HEK293T (cell line): ENCODE measurements at regions not wholly inside any gene's neighbourhood (a gene's known extent, or its start where the extent isn't known, plus 50 kb on each side); places are given as distances from the start of the nearest gene placed in this dataset.

ENCODE experiments used
- CTCF ChIA-PET: fragments of 350-600 bp; formaldehyde crosslinking; extraction: SDS; loops from one replicate; lab custom pipeline; 2021; ENCODE audit warnings: antibody characterized with exemption, inconsistent platforms; lab: Yijun Ruan, JAX
- POLR2A ChIA-PET: fragments of 350-600 bp; formaldehyde crosslinking; extraction: SDS; loops from one replicate; lab custom pipeline; 2020; ENCODE audit warnings: antibody characterized with exemption, inconsistent platforms; lab: Yijun Ruan, JAX
- DNase-seq: peaks from one replicate; pipeline ENCODE4 v3.0.0; 2012; ENCODE audit warnings: mixed read lengths; ENCODE audit errors: extremely low spot score
- ARNT ChIP-seq: fragments of 450-650 bp; IDR thresholded peaks from 2 replicates; pipeline ENCODE4 v1.6.1; 2017; ENCODE audit warnings: mild to moderate bottlenecking
- BHLHE40 ChIP-seq: fragments of 450-650 bp; IDR thresholded peaks from 2 replicates; pipeline ENCODE4 v1.6.1; 2016; ENCODE audit warnings: mild to moderate bottlenecking, moderate library complexity, borderline replicate concordance
- CTBP1 ChIP-seq: fragments of 450-650 bp; IDR thresholded peaks from 2 replicates; pipeline ENCODE4 v1.6.1; 2016; ENCODE audit warnings: borderline replicate concordance
- ELF4 ChIP-seq: fragments of 450-650 bp; IDR thresholded peaks from 2 replicates; pipeline ENCODE4 v1.6.1; 2017; ENCODE audit warnings: antibody characterized with exemption
- FOXA1 ChIP-seq: fragments of 450-650 bp; IDR thresholded peaks from 2 replicates; pipeline ENCODE4 v1.6.1; 2016; ENCODE audit warnings: mild to moderate bottlenecking
- FOXK2 ChIP-seq: fragments of 450-650 bp; IDR thresholded peaks from 2 replicates; pipeline ENCODE4 v1.6.1; 2016; ENCODE audit warnings: mild to moderate bottlenecking
- FOXM1 ChIP-seq: fragments of 450-650 bp; IDR thresholded peaks from 2 replicates; pipeline ENCODE4 v1.6.1; 2017; ENCODE audit warnings: mild to moderate bottlenecking, borderline replicate concordance
- HDGF ChIP-seq: fragments of 450-650 bp; IDR thresholded peaks from 2 replicates; pipeline ENCODE4 v1.6.1; 2017; ENCODE audit warnings: antibody characterized with exemption, borderline replicate concordance
- L3MBTL2 ChIP-seq: fragments of 450-650 bp; conservative IDR thresholded peaks from 2 replicates; pipeline ENCODE4 v1.6.1; 2016; ENCODE audit warnings: mild to moderate bottlenecking
- LEF1 ChIP-seq: fragments of 450-650 bp; IDR thresholded peaks from 2 replicates; pipeline ENCODE4 v1.6.1; 2017; ENCODE audit warnings: mild to moderate bottlenecking, borderline replicate concordance
- NFRKB ChIP-seq: fragments of 450-650 bp; IDR thresholded peaks from 2 replicates; pipeline ENCODE4 v1.6.1; 2016; ENCODE audit warnings: mild to moderate bottlenecking, moderate library complexity
- PKNOX1 ChIP-seq: fragments of 450-650 bp; IDR thresholded peaks from 2 replicates; pipeline ENCODE4 v1.6.1; 2016
- SP1 ChIP-seq: fragments of 450-650 bp; IDR thresholded peaks from 2 replicates; pipeline ENCODE4 v1.6.1; 2017
- SUZ12 ChIP-seq: fragments of 450-650 bp; IDR thresholded peaks from 2 replicates; pipeline ENCODE4 v1.6.1; 2016; ENCODE audit warnings: mild to moderate bottlenecking
- TARDBP ChIP-seq: fragments of 450-650 bp; IDR thresholded peaks from 2 replicates; pipeline ENCODE4 v1.6.1; 2016
- ZNF384 ChIP-seq: fragments of 450-650 bp; IDR thresholded peaks from 2 replicates; pipeline ENCODE4 v1.6.1; 2016

DNA sequence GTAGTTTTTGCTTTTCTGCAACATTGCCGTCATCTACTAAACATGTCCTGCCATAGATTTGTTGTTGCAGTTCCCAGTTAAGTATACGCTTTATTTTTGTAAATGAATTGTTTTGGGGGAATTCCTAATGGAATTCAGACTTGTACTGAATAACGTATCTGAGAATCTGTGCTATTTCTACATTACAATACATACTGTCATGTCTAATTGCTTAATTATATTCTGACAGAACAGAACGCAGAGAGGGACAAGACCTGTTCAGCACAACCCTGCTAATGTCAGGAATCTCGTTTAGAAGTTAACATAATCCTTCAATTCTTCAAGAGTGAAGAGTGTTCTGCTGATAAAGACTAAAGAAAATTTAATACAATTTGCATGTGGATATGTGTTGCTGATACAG, 861.1 kb upstream of the KLHL1 start:
- no peak for DNase-seq
- TF ChIP-seq FOXA1, result no peak
- no peak for TF ChIP-seq ZNF384
- ChIA-PET CTCF (interaction anchor here (0.7 kb wide), 1 partner anchor 295 kb away, joined by 7 read pairs; no protein-coding TSS in a partner anchor), POLR2A (no interaction called here)

- no peak for DNase-seq
- no peak for TF ChIP-seq FOXK2
- no peak for TF ChIP-seq TARDBP
- TF ChIP-seq FOXM1, result no peak
- TF ChIP-seq ZNF384, result no peak
- no peak for TF ChIP-seq PKNOX1
- no peak for TF ChIP-seq BHLHE40
- TF ChIP-seq ARNT, result no peak
- no peak for TF ChIP-seq FOXA1
- no peak for TF ChIP-seq NFRKB
- no peak for TF ChIP-seq L3MBTL2
- no peak for TF ChIP-seq SP1
- TF ChIP-seq HDGF, result no peak
- ChIA-PET CTCF (no interaction called here), POLR2A (no interaction called here)
Observed at GRCh38 chr13:70967564-70967963, 859.3 kb upstream of the KLHL1 start.

- ChIA-PET POLR2A (no interaction called here), CTCF (interaction anchor here (1.8 kb wide), 1 partner anchor 19 kb away, joined by 4 read pairs; no protein-coding TSS in a partner anchor)
- TF ChIP-seq LEF1, result no peak
- TF ChIP-seq NFRKB, result no peak
- no peak for TF ChIP-seq TARDBP
- TF ChIP-seq L3MBTL2, result no peak
- no peak for TF ChIP-seq ZNF384
- TF ChIP-seq SP1, result no peak
- TF ChIP-seq SUZ12, result no peak
- no peak for TF ChIP-seq ARNT
- TF ChIP-seq CTBP1, result no peak
- TF ChIP-seq BHLHE40, result no peak
- TF ChIP-seq HDGF, result no peak
- no peak for TF ChIP-seq PKNOX1
- TF ChIP-seq ELF4, result no peak
- no peak for TF ChIP-seq FOXM1
- no peak for TF ChIP-seq FOXK2
- TF ChIP-seq FOXA1, result no peak
- DNase-seq, result no peak
Observed at GRCh38 chr13:70964874-70965273, 856.6 kb upstream of the KLHL1 start.

GRCh38 chr13:70964124-70964523, 855.9 kb upstream of the KLHL1 start:
- POLR2A ChIA-PET, result no interaction called here

GRCh38 chr13:70960841-70961443, 852.7 kb upstream of the KLHL1 start:
- DNase-seq, result peak; percentile 22
- TF ChIP-seq LEF1 (no peak), NFRKB (no peak), L3MBTL2 (no peak), PKNOX1 (no peak), SUZ12 (no peak), ARNT (no peak), BHLHE40 (no peak), CTBP1 (no peak), SP1 (no peak), ELF4 (no peak), HDGF (no peak), FOXM1 (no peak)
- CTCF ChIA-PET, result interaction anchor here (0.7 kb wide), 2 partner anchors 280 to 918 kb away, joined by 3 to 4 read pairs; no protein-coding TSS in a partner anchor
- POLR2A ChIA-PET, result no interaction called here

More at GRCh38 chr13:70964124-70964523, 855.9 kb upstream of the KLHL1 start:
- DNase-seq, result peak; percentile 57
- CTCF ChIA-PET, result interaction anchor here (0.7 to 1.8 kb wide), 4 partner anchors 9 to 1147 kb away, joined by 3 to 5 read pairs (median 4); no protein-coding TSS in a partner anchor
- TF ChIP-seq FOXA1 (no peak), ARNT (no peak), L3MBTL2 (no peak), FOXM1 (no peak), FOXK2 (no peak), NFRKB (no peak), SP1 (no peak), SUZ12 (no peak), PKNOX1 (no peak), LEF1 (no peak), ZNF384 (no peak), ELF4 (no peak)

DNA sequence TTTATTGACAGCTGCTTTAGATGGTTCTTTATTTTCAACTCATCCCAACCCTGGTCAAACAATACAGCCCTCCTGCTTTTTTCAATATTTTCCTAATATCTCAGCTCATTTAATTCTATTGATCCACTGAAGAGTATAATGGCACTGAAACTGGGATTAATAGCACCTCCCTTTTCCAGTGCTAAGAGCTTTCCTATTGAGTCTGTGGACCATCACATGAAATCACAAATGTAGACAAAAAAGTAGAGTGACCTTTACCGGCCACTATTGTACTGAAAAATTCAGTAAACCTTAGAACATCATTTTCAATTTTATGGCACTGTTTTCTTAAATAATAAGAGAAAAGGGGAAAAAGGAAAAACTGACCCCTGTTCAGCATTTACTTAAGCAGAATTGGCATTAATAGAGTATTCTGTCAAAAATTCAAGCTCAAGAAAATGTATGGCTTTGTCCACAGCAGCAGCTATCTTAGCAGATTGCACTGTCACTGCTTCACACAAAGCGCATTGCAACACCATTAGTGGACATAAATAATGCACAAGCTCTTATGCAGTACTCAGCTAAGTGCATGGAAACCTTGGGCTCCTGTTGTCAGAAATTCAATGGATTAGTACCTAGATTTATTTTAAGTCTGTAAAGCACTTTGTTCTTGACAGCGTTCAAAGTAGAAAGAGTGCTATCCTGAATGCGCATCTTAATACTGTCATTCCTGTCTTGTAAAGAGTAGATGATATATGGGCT, 851.0 kb upstream of the KLHL1 start:
- ChIA-PET CTCF (interaction anchor here (1.4 to 1.9 kb wide), 2 partner anchors 14 to 920 kb away, joined by 3 to 4 read pairs; no protein-coding TSS in a partner anchor), POLR2A (no interaction called here)
- TF ChIP-seq ELF4, result no peak
- no peak for DNase-seq
